A204.1 (cell line): ENCODE measurements at regions not wholly inside any gene's neighbourhood (a gene's known extent, or its start where the extent isn't known, plus 50 kb on each side); places are given as distances from the start of the nearest gene placed in this dataset.
"Not testable (repeated sequence)": the region's sequence is repeated elsewhere in the genome, so short reads cannot be mapped to it uniquely, and the experiment has no call there.

Source experiments
- FAIRE-seq: peaks from 2 replicates; lab custom pipeline; 2012; peaks lifted over from hg19 to GRCh38; lab: Jason Lieb, UNC

DNA sequence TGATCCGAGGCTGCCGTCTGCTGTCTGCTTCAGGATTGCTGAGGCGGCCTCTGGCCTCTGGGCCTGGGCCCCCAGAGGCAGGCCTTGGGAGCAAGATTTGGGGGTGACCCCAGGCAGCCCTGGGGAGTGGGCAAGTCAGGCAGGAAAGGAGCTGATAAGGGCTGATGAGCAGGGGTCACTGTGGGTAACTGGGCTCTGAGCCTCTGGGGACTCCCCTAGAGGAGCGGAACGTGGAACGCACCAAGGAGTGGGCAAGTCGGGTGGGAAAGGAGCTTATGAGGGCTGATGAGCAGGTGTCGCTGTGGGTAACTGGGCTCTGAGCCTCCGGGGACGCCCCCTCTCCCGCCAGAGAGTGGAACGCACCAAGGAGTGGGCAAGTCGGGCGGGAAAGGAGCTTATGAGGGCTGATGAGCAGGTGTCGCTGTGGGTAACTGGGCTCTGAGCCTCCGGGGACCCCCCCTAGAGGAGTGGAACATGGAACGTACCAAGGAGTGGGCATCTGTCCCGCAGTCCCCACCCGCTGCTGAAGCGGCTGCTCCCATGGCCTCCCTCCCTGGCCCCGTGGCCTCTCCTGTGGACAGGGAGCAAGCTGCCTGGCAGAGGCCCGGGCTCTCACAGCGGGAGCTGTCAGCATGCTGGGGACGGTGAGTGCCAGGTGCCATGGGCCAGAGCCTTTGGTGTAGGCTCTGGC lies 152.3 kb upstream of the ZNF469 start:
- not testable (repeated sequence) for FAIRE-seq

DNA sequence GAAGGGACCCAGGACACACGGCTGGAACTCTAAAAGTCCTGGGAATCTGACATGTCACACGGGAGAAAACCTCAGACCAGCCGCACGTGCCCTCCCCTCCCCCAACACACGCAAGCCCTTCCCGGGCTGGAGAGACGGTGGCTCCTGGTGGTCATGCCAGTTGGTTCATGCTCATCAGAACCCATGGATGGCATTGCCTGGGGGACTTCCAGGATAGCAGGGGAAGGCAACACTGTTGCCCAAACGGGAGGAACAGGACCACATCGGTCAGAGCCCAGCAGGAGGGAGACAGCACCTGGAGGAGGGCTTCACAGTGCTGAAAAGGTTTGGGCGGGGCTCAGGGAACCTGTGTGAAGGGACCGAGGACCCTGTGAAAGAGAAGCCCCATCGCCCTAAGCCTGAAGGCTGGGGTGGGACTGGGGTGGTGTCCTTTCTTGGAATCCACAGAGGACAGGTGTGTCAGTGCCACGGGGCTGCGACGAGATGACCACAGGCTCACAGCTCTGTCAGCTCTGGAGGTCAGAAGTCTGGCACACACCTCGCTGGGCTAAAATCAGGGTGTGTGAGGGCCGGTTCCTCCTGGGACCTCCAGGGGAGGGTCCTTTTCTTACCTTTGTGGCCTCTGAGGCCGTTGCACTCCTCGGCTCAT lies 151.7 kb upstream of the ZNF469 start:
- not testable (repeated sequence) for FAIRE-seq

DNA sequence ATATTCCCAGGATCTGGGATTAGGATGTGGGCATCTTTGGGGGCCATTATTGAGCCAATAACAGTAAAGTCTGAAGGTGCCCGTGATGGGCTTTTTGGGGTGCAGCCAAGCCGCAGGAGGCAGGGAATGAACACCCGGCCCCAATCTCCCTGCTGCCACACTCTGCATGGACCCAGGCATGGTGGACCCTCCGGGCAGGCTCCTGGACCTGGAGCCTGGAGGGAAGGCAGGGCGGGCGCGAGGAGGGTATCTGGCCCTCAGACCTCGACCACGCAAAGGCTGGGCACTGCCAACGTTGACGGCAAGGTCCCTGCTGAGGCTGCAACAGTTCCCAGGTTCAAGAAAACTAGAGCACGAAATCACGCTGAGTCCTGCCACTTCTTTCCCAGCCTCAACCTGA lies 150.9 kb upstream of the ZNF469 start:
- not testable (repeated sequence) for FAIRE-seq

DNA sequence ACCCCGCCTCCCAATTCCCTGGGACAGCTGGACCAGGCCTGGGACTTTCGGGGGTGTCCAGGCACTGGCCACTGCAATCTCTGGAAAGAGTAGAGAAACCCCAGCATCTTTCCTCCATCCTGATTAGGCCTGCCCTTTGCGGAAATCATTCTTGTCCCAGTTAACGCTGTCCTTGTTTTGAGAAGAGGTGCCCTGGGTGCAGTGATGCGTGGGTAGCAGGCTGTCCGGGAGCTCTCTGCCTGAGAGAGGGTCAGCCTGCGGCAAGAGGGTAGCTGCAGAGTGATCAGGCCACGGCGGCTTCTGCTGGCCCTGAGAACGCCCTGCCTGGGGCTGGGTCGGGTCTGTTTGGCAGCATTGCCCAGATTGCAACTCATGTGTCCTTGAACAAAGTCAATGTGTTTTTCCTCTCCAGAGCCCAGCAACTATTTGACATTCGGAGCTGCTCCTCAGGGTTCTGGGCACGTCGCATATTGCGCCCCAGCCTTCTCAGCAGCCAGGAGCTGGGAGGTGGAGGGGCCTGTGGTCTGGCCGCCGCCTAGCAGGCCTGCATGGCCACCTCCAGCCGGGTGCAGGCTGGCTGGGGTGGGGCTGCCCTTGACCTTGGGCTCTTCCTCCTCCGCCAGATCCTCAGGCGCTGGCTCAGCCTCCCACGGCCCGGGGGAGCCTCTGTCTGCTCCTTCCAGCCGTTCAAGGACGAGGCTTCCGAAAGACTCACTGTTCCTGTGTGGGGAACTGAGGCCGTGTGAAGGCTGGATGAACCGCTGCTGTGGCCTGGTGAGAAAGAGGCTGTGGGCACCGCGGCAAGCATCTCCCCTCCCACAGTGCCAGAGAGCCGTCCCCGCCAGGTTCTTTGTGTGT lies 150.1 kb upstream of the ZNF469 start:
- FAIRE-seq, result not testable (repeated sequence)

DNA sequence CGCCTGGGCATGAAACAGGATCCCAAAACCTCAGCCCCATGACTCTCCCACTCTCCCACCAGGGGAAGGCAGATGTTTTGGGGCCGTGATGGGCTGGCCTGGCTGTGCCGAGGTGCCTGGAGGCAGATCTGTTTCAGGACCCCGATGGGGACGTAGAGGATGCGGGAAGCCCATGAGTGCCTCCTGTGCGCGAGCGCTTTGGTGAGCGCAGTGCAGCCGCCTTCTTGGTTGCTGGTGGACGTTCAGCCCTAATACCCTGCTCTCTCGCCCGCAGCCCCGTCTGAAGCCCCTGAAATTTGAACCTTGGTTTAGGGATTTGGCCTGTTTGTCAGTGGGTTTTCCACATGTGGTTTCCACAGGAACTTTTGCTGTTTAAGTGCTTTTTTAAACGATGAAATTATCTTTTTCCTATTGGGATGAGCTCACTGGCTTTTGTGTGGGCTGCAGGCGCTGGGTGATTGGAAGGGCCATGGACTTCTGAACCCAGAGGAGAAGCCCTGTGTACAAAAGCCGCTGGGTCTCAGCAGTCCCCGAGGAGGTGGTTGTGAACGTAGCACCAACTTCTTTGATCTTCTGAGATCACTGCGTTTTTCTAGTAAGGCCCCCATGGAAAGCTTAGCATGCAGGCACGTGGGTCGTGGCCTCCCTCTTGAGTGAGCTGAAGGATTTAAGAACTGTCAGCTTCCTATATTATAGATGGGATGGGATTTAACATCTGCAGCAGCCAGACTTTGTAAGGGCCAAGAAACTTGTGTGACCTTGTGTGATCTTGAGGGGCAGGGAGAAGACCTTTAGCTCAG lies 148.9 kb upstream of the ZNF469 start:
- FAIRE-seq, result not testable (repeated sequence)

DNA sequence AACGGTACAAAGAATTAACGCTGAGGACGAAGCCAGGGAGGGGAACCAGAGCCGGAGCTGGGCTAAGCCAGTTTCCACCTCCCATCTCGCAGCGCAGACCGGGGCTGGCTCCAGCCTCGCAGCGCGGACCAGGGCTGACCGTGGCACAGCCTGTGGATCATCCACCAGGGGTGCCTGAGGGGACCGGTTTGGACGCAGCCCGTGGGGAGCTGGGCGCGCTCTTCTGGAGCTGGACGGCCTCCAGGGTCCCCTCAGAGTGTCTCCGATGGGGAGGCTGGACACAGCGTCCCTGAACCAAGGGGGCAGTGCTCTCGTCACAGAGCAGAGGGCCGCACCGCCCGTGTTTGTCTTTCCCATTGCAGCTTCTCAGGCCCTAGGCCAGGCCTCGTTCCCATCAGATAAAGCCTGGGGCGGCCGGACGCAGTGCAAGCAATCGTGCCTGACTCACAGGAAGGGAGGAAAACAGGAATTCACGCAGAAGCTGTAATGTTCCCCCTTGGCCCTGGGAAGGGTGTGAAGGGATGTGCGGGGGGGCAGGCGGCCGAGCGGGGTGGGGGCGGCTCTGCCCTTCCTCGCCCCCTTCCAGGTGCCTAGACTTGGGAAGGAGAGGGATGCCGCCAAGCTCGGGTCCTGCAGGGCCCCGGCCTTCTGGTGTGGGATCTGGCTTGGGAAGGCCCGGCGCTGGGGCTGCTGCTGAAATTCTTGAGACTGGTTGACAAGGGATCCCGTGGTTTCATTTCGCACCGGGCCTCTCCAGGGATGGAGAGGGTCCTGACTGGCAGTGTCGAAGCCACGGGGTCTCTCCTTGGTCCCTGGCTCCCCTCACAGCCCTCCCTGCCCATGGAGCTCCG lies 148.1 kb upstream of the ZNF469 start:
- FAIRE-seq, result not testable (repeated sequence)

DNA sequence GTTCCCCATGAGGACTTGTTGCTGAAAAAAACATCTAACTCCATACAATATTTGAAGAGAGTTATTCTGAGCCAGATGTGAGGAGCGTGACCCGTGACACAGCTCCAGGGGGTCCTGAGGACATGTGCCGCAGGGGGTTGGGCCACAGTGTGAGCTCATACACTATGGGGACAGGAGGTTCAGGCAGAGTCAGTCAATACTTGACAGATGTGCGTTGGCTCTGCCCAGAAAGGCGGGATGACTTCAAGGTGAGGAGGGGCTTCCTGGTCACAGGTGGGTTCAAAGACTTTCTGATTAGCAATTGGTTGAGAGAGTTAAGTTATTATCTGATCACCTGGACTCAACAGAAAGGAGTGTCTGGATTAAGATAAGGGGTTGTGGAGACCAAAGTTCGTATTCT lies 147.1 kb upstream of the ZNF469 start:
- not testable (repeated sequence) for FAIRE-seq

DNA sequence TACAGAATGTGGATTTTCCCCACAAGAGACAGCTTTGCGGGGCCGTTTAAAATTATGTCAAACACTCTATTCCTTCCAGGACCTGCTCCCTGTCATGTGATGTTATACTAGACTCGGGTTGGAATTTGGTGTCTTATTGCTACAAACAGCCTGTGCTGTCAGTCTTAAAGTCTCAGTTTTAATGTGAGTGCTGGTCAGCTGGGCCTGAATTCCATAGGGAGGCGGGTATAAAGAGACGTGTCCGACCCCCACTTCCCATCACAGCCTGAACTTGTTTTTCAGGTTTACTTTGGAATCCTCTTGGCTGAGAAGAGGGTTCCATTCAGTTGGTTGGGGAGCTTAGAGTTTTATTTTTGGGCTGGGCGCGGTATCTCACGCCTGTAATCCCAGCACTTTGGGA lies 146.5 kb upstream of the ZNF469 start:
- not testable (repeated sequence) for FAIRE-seq

DNA sequence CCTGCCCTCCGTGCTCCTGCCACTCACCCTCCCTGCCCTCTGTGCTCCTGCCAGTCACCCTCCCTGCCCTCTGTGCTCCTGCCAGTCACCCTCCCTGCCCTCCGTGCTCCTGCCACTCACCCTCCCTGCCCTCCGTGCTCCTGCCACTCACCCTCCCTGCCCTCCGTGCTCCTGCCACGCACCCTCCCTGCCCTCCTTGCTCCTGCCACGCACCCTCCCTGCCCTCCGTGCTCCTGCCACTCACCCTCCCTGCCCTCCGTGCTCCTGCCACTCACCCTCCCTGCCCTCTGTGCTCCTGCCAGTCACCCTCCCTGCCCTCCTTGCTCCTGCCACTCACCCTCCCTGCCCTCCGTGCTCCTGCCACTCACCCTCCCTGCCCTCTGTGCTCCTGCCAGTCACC lies 145.4 kb upstream of the ZNF469 start:
- FAIRE-seq, result not testable (repeated sequence)

DNA sequence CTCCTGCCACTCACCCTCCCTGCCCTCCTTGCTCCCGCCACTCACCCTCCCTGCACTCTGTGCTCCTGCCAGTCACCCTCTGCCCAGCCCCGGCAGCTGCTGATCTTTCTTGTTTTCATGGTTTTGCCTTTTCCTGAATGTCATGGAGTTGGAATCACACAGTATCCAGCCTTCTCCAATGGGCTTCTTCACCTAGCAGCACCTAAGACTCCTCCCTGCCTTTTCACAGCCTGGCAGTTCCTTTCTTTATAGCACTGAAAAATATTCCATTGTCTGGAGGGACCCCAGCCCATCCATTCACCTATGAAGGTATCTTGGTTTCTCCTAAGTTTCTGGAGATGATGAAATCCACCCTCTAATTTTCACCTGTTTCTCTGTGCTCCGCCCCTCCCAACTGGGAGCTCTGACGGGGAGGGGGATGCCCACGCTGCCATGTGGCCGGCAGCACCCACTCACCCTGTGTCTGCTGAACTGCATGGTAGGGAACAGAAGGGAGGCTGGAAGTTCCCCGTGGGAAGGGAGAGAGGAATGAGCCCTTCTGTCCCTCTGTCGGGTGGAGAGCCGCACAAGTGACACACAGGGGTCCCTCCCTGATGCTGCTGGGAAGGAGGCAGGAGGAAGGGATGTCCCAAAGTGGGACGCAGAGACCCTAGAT lies 144.9 kb upstream of the ZNF469 start:
- FAIRE-seq, result not testable (repeated sequence)

DNA sequence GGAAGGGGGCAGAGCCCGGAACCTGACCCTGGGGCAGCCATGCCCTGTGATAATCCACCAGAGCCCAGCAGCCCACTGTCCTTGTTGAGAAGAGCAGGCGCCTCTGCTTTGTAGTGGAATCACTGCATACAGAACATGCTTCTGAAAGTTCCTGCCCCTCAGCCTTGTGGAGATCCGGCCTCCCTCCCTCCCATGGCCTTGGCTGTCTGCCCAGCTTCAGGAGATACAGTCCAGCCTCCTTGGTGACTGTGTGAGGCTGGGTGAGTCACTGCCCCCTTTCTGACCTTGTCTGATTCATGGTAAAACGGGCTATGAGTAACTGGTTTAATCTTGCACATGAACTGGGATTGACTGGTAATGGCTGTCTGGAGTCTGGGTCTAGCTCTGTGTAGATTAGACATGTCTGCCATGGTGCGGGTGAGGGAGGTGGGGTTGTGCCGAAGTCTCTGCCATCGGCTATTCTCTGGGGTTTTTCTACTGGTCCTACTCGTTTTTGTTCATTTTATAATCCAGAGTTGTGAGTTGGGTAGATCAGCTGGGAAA lies 144.0 kb upstream of the ZNF469 start:
- not testable (repeated sequence) for FAIRE-seq

DNA sequence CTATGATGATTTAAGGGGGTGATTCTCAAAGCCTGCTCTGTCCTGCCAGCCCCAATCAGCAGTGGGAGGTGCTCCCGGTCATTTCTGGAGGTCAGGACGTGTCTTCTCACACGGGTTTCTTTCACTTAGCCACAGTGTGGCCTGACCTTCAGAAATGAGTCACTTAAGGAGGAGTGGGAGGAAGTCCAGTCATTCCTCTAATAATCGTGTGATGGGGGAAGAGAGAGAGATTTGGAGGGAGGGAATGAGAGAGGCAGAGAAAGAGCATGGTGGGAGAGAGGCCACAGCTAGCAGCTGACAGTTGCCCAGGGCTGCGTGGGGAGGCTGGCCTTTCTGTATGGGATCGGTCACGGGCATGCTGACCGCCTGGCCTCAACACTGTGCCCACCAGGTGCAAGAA lies 142.6 kb upstream of the ZNF469 start:
- not testable (repeated sequence) for FAIRE-seq

DNA sequence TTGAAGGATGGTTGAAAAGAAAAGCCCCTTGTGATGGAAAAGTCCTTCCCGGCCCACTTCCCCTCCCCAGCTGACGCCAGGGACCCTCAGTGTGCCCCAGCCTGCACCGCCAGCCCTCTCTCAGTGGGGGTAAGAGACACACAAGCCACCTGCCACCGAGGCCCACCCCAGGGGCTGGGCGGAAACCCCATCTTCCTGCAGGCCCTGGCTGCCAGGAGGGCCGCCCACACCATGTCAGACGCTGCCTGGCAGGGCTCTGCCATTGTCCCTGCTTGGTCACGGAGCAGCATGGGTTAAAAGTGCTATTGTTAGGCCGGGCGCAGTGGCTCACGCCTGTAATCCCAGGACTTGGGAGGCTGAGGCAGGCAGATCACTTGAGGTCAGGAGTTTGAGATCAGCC lies 142.0 kb upstream of the ZNF469 start:
- FAIRE-seq, result not testable (repeated sequence)

DNA sequence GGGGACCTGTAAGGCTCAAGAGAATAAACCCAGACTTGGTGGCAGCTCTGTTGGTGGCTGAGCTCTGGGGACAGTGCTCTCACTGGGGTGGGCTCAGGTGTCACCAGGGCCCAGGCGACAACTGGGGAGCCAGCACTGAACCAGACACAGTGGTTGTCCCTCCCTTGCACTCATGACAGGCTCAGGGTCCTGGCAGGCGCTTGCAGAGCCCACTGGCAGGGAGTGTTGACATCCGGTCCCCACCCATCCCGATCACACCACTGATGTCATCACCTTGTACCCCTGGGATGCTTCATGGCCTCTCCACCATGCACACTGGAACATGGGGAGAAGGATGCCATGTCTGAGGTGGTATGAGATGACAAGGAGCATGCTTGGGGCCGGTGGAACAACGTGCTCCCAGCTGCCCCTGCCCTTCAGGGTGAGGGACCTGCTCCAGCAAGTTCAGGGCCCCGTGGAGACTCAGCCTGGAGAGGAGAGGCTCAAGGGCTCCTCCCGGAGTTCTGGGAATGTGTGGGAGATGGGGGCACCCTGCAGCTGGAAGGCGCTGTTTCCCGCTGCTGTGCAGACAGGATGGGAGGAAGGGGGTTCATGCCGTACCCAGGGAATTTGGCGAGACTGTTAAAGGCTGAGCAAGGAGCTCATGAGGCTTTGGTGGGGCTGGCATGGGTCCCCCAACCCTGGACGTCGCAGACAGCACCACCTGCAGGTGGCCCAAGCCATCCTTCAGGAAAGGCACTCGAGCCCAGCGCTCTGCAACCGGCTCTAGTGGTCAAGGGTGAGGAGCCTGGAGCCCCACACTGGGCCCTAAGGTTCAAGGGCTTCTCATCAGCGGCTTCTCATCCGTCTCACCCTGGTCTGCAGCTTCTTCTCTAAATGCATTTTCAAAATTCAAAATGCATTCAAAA lies 141.1 kb upstream of the ZNF469 start:
- FAIRE-seq, result not testable (repeated sequence)

DNA sequence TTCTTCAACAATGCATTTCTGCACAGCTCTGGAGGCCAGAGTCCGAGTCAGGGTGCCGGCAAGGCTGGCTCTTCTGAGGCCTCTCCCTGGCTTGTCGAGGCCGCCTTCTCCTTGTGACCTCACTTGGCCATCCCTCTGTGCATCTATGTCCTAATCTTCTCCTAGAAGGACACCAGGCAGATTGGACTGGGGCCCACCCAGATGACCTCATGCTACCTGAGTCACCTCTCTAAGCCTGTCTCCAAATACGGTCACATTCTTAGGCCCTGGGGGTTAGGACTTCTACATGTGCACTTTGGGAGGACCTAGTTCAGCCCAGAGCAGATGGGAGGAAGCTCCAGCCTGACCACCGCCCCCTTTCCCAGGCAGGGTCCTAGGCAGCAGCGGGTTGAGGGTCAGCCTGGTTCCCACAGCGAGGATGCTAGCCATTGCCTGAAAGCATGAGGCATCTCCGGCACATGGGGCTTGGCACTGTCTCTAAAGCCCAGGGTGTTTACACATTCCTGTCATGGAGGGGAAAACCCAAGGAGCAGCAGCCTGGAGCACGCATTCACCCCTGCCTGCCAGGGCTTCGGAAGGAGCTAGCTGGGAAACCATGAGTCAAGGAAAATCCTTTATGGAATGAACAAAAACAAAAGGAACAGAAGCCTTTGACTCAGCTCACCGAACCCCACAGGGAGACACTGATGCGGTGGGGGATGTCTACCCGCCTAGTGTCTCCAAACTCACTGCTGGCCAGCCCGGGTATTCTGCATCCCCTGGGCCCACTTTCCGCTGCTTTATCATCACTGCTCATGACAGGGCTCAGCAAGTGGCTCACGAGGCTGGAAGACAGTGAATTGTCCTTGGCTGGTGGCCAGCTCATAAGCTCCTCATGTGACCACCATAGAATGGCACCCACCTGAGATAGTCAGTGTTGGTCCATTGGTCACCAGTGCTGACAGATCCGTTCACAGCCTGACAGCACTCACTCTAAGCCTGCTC lies 140.2 kb upstream of the ZNF469 start:
- FAIRE-seq, result not testable (repeated sequence)

DNA sequence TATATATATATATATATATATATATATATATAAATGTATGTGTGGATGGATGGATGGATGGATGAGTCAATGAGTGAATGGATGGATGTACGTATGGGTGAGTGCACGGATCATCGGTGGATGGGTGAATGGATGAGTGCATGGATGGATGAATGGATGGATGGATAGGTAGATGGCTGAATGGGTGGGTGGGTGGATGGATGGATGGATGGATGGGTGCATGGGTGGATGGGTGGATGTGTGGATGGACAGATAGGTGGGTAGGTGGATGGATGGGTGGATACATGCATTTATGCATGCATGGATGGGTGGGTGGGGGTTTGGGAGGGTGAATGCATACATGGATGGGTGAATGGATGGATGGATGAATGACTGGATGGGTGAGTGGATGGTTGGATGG lies 138.8 kb upstream of the ZNF469 start:
- FAIRE-seq, result not testable (repeated sequence)

DNA sequence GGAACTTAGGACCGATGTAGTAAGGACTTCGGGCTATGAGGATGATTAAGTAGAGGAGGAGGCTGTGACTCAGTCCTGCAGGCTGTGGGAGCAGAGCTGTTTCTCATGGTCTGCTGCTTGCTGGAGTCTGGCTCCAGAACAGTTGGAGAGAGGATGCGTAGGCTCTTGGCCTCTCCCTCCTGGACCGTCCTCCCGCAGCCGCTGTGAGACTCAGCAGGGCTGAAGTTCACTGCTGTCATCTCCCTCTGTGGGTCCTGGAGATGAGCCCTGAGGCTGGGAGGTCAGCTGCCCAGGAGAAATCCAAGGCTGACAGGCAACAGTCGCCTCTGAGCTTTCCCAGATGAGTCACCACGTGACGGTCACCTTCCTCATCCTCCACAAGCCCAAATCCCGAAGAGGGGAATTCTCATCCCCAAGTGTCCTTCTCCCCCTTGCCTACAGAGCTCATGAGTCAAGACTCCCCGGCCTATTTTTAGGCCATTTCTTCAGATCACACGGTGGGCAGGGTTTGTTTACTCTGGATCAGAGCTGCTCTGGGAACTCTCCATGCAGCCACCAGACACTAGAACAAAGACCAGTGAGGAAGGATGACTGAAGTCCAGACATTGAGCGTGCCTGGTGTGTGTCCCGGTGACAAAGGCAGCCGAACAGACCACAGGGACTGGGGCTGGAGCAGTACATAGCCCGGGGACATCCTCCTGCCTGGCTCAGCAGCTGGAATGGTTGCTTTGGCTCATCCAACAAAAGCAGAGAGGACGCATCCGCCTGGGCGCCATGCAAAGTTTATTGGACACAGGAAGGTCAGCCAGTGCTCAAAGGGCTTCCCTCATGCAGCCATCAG lies 137.3 kb upstream of the ZNF469 start:
- FAIRE-seq, result not testable (repeated sequence)
